MM.1S (cell line): ENCODE measurements at regions not wholly inside any gene's neighbourhood (a gene's known extent, or its start where the extent isn't known, plus 50 kb on each side); places are given as distances from the start of the nearest gene placed in this dataset.

Source experiments
- EZH2phosphoT487 ChIP-seq: fragments of 300-600 bp; sonication (generic); IDR thresholded peaks from 2 replicates; pipeline ENCODE4 v1.6.1; 2018; ENCODE audit warnings: antibody characterized with exemption, low read length
- TF ChIP-seq, protein P1 (sequence below): fragments of 300-600 bp; sonication (generic); IDR thresholded peaks from 2 replicates; pipeline ENCODE4 v1.5.1; 2016; ENCODE audit warnings: antibody characterized with exemption, low read length, mixed read lengths

DNA sequence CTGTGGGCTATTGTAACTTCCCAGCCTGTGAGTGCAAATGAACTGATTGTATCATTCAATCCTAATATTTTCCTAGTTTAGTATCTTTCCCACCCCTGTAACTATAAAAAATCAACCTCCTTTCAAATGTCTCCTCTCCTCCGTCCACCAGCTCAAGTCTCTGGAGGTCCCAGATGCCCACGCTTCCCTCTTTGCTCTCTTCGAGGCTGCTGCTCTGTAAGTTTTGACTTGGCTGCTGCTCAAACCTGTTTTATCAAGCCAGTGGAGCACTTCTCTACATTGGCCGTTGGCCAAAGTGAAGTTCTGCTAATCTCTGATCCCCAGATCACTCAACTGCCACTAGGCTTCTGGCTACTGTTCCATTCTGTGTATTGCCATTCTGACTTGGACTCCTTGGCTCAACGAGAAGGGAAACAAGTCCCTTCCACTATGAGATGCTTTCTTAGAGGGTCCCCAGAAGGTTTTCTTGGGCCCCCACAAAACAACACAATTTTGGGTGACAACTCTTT lies 60.7 kb upstream of the RAPGEF2 start:
- no peak for TF ChIP-seq EZH2phosphoT487
- TF ChIP-seq, protein P1, sequence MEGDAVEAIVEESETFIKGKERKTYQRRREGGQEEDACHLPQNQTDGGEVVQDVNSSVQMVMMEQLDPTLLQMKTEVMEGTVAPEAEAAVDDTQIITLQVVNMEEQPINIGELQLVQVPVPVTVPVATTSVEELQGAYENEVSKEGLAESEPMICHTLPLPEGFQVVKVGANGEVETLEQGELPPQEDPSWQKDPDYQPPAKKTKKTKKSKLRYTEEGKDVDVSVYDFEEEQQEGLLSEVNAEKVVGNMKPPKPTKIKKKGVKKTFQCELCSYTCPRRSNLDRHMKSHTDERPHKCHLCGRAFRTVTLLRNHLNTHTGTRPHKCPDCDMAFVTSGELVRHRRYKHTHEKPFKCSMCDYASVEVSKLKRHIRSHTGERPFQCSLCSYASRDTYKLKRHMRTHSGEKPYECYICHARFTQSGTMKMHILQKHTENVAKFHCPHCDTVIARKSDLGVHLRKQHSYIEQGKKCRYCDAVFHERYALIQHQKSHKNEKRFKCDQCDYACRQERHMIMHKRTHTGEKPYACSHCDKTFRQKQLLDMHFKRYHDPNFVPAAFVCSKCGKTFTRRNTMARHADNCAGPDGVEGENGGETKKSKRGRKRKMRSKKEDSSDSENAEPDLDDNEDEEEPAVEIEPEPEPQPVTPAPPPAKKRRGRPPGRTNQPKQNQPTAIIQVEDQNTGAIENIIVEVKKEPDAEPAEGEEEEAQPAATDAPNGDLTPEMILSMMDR: no peak
